ENCODE measurements at regions not wholly inside any gene's neighbourhood (a gene's known extent, or its start where the extent isn't known, plus 50 kb on each side); places are given as distances from the start of the nearest gene placed in this dataset.
"Not testable (repeated sequence)": the region's sequence is repeated elsewhere in the genome, so short reads cannot be mapped to it uniquely, and the experiment has no call there.

DNA sequence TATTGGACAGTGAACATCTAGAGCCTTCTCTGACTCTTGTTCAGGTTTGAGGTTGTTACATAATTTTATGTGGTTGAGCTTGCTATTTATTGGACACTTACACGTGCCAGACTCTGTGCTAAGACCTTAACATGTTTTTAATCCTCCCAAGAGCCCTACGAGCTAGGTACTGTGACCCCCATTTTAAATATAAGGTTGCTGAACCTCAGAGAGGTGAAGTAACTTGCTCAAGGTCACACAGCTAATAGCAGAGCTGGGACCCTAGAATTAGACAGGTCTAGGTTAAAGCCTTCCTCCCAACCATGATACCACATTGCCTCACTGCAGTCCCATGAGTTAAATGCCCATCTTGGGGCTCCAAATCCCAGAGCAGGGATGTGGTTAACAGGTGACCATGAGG, 135.7 kb upstream of the PITX1 start:
- TF ChIP-seq, protein P1, sequence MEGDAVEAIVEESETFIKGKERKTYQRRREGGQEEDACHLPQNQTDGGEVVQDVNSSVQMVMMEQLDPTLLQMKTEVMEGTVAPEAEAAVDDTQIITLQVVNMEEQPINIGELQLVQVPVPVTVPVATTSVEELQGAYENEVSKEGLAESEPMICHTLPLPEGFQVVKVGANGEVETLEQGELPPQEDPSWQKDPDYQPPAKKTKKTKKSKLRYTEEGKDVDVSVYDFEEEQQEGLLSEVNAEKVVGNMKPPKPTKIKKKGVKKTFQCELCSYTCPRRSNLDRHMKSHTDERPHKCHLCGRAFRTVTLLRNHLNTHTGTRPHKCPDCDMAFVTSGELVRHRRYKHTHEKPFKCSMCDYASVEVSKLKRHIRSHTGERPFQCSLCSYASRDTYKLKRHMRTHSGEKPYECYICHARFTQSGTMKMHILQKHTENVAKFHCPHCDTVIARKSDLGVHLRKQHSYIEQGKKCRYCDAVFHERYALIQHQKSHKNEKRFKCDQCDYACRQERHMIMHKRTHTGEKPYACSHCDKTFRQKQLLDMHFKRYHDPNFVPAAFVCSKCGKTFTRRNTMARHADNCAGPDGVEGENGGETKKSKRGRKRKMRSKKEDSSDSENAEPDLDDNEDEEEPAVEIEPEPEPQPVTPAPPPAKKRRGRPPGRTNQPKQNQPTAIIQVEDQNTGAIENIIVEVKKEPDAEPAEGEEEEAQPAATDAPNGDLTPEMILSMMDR (IDR thresholded peaks at IDR 0.05; ENCODE audit: insufficient read depth, low read length, poor library complexity, severe bottlenecking) = no peak
- no peaks in the 10 kb centered on the region for H3K36me3 ChIP-seq (ENCODE audit: control insufficient read depth, insufficient read depth, low read length)
- peaks cover 18% of the 10 kb centered on the region for H3K27me3 ChIP-seq (ENCODE audit: control insufficient read depth, insufficient read depth, low read length)
- H3K4me3 ChIP-seq (ENCODE audit: low read depth, low read length) = no peak overlapping the region
- DNase-seq (ENCODE audit: low read depth) = no peak

GRCh38 chr5:135167634-135168033, 133.6 kb upstream of the PITX1 start:
- Histone ChIP-seq H3K36me3 (ENCODE audit: control insufficient read depth, insufficient read depth, low read length) (no peaks in the 10 kb centered on the region), H3K4me3 (ENCODE audit: low read depth, low read length) (no peak overlapping the region), H3K27me3 (ENCODE audit: control insufficient read depth, insufficient read depth, low read length) (peaks cover 14% of the 10 kb centered on the region)
- TF ChIP-seq, protein P1 (IDR thresholded peaks at IDR 0.05; ENCODE audit: insufficient read depth, low read length, poor library complexity, severe bottlenecking) = no peak
- DNase-seq (ENCODE audit: low read depth) = no peak

- H3K27me3 ChIP-seq (ENCODE audit: control insufficient read depth, insufficient read depth, low read length); H3K4me3 ChIP-seq (ENCODE audit: low read depth, low read length); DNase-seq (ENCODE audit: low read depth); H3K36me3 ChIP-seq (ENCODE audit: control insufficient read depth, insufficient read depth, low read length): not testable (repeated sequence)
Measured at GRCh38 chr5:135164873-135165614, 131.0 kb upstream of the PITX1 start.

- no peak for DNase-seq (ENCODE audit: low read depth)
Measured at GRCh38 chr5:135163964-135164363, 129.9 kb upstream of the PITX1 start.

DNA sequence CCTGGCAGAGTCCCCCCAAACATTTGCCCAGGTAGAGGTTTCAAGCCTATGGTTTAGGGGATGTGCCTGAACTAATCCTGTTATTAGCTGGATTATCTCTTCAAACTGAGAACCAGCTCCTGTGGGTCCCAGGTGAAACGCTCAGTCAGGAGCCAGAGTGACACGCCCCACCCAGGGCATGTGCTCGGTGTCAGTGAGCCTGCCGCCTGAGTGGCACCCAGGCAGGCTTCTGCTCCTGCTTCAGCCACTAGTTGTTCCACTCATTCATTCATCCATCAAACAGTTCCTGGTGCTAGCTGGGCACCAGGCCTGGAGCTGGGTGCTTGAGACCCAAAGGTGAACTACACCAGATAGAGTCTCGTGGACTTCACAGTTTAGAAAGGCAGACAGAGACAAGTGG, 129.4 kb upstream of the PITX1 start:
- TF ChIP-seq, protein P1 (IDR thresholded peaks at IDR 0.05; ENCODE audit: insufficient read depth, low read length, poor library complexity, severe bottlenecking) = no peak
- no peak for DNase-seq (ENCODE audit: low read depth)
- peaks cover 4% of the 10 kb centered on the region for H3K27me3 ChIP-seq (ENCODE audit: control insufficient read depth, insufficient read depth, low read length)
- H3K36me3 ChIP-seq (ENCODE audit: control insufficient read depth, insufficient read depth, low read length) = no peaks in the 10 kb centered on the region
- no peak overlapping the region for H3K4me3 ChIP-seq (ENCODE audit: low read depth, low read length)

More at GRCh38 chr5:135163964-135164363, 129.9 kb upstream of the PITX1 start:
- Histone ChIP-seq H3K36me3 (ENCODE audit: control insufficient read depth, insufficient read depth, low read length) (no peaks in the 10 kb centered on the region), H3K4me3 (ENCODE audit: low read depth, low read length) (no peak overlapping the region), H3K27me3 (ENCODE audit: control insufficient read depth, insufficient read depth, low read length) (peaks cover 6% of the 10 kb centered on the region)
- TF ChIP-seq, protein P1 (IDR thresholded peaks at IDR 0.05; ENCODE audit: insufficient read depth, low read length, poor library complexity, severe bottlenecking) = no peak

- TF ChIP-seq, protein P1 (IDR thresholded peaks at IDR 0.05; ENCODE audit: insufficient read depth, low read length, poor library complexity, severe bottlenecking) = no peak
- peaks cover 4% of the 10 kb centered on the region for H3K27me3 ChIP-seq (ENCODE audit: control insufficient read depth, insufficient read depth, low read length)
- DNase-seq (ENCODE audit: low read depth) = no peak
- H3K36me3 ChIP-seq (ENCODE audit: control insufficient read depth, insufficient read depth, low read length) = no peaks in the 10 kb centered on the region
- H3K4me3 ChIP-seq (ENCODE audit: low read depth, low read length) = no peak overlapping the region
Measured at GRCh38 chr5:135162661-135163265, 128.7 kb upstream of the PITX1 start.
